ENCODE measurements at regions not wholly inside any gene's neighbourhood (a gene's known extent, or its start where the extent isn't known, plus 50 kb on each side); places are given as distances from the start of the nearest gene placed in this dataset.

GRCh38 chr2:71772510-71773172 is 319.3 kb downstream of the DYSF start:
- no peak for DNase-seq (ENCODE audit: low spot score)
- Histone ChIP-seq H3K36me3 (ENCODE audit: insufficient read depth, low read length, poor library complexity, severe bottlenecking) (no peaks in the 10 kb centered on the region), H3K4me3 (ENCODE audit: low read depth, low read length, poor library complexity, severe bottlenecking) (no peak overlapping the region), H3K27me3 (replicated peaks; ENCODE audit: insufficient read depth, low read depth, low read length, poor library complexity) (no peaks in the 10 kb centered on the region), H3K4me1 (ENCODE audit: insufficient read depth, low read length, poor library complexity, severe bottlenecking) (no peaks in the 10 kb centered on the region), H3K9me3 (ENCODE audit: low read depth, low read length, poor library complexity, severe bottlenecking) (peaks cover 7% of the 10 kb centered on the region), H3K27ac (ENCODE audit: low read depth, low read length, poor library complexity, severe bottlenecking) (no peak overlapping the region)
- BruUV-seq (replicated peaks): no TSS peak
- CTCF ChIA-PET: no interaction called here
- POLR2A ChIA-PET (ENCODE audit: low non-redundant PET): no interaction called here
- intact Hi-C loops (cut with micrococcal nuclease; ENCODE audit: unreplicated experiment): no loop called here
- TF ChIP-seq CTCF (conservative IDR thresholded peaks at IDR 0.05; ENCODE audit: low read depth, low read length): no peak
- no peak for TF ChIP-seq EZH2 (IDR thresholded peaks at IDR 0.05; ENCODE audit: borderline replicate concordance, low read depth, low read length, poor library complexity, severe bottlenecking)

- Histone ChIP-seq H3K4me3 (ENCODE audit: low read depth, low read length, poor library complexity, severe bottlenecking) (no peak overlapping the region), H3K27ac (ENCODE audit: low read depth, low read length, poor library complexity, severe bottlenecking) (no peak overlapping the region), H3K9me3 (ENCODE audit: low read depth, low read length, poor library complexity, severe bottlenecking) (peaks cover 7% of the 10 kb centered on the region), H3K4me1 (ENCODE audit: insufficient read depth, low read length, poor library complexity, severe bottlenecking) (no peaks in the 10 kb centered on the region), H3K27me3 (replicated peaks; ENCODE audit: insufficient read depth, low read depth, low read length, poor library complexity) (no peaks in the 10 kb centered on the region), H3K36me3 (ENCODE audit: insufficient read depth, low read length, poor library complexity, severe bottlenecking) (no peaks in the 10 kb centered on the region)
- ChIA-PET CTCF (no interaction called here), POLR2A (ENCODE audit: low non-redundant PET) (no interaction called here)
- DNase-seq (ENCODE audit: low spot score): no peak
- intact Hi-C loops (cut with micrococcal nuclease; ENCODE audit: unreplicated experiment): no loop called here
- TF ChIP-seq CTCF (conservative IDR thresholded peaks at IDR 0.05; ENCODE audit: low read depth, low read length): no peak
- TF ChIP-seq EZH2 (IDR thresholded peaks at IDR 0.05; ENCODE audit: borderline replicate concordance, low read depth, low read length, poor library complexity, severe bottlenecking): no peak
- no TSS peak for BruUV-seq (replicated peaks)
These were observed 314.3 kb downstream of the DYSF start for GRCh38 chr2:71767663-71768062.

GRCh38 chr2:71759060-71759459 is 305.7 kb downstream of the DYSF start:
- Histone ChIP-seq H3K27me3 (replicated peaks; ENCODE audit: insufficient read depth, low read depth, low read length, poor library complexity) (no peaks in the 10 kb centered on the region), H3K4me3 (ENCODE audit: low read depth, low read length, poor library complexity, severe bottlenecking) (no peak overlapping the region), H3K9me3 (ENCODE audit: low read depth, low read length, poor library complexity, severe bottlenecking) (no peaks in the 10 kb centered on the region), H3K36me3 (ENCODE audit: insufficient read depth, low read length, poor library complexity, severe bottlenecking) (no peaks in the 10 kb centered on the region), H3K27ac (ENCODE audit: low read depth, low read length, poor library complexity, severe bottlenecking) (no peak overlapping the region), H3K4me1 (ENCODE audit: insufficient read depth, low read length, poor library complexity, severe bottlenecking) (no peaks in the 10 kb centered on the region)
- ChIA-PET POLR2A (ENCODE audit: low non-redundant PET) (no interaction called here), CTCF (no interaction called here)
- intact Hi-C loops (cut with micrococcal nuclease; ENCODE audit: unreplicated experiment): no loop called here
- DNase-seq (ENCODE audit: low spot score): no peak
- TF ChIP-seq EZH2 (IDR thresholded peaks at IDR 0.05; ENCODE audit: borderline replicate concordance, low read depth, low read length, poor library complexity, severe bottlenecking): no peak
- TF ChIP-seq CTCF (conservative IDR thresholded peaks at IDR 0.05; ENCODE audit: low read depth, low read length): no peak
- no TSS peak for BruUV-seq (replicated peaks)

Measured in A673 (cell line).